ENCODE measurements at regions not wholly inside any gene's neighbourhood (a gene's known extent, or its start where the extent isn't known, plus 50 kb on each side); places are given as distances from the start of the nearest gene placed in this dataset.

DNA sequence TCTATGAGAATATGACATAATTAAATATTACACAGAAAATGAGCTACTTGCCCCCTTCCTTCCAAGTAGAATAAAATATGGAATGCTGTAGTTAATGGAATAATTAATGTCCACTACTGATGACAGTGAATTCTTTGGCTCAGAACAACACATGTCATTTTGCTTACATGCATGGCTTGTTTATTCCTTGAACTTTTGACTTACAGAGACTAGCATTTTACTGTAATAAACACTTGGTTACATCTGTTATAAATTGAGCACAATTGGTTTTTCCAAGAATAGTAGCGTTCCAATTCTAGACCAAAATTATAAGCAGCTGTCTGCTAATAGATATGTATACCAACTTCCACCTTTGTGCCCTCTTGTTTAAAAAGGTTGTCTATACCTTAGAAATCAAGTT lies 286.7 kb downstream of the OTUD1 start:
- 83% methylated on average over 1 of the region's 1 CpG; no CpG with 5 or more reads in 1 of the 2 experiments for WGBS, 2 experiments (ENCODE audit: extremely low coverage in 1 of 2, insufficient coverage in 1 of 2, insufficient read length in 1 of 2, insufficient replicate concordance in 2 of 2, low coverage in 1 of 2, low lambda C conversion rate in 2 of 2, missing lambda C conversion rate in 1 of 2)
- no peak overlapping the region for H3K4me3 ChIP-seq (ENCODE audit: extremely low read depth in 1 of 4, insufficient read depth in 2 of 4, low read depth in 3 of 4, low read length in 4 of 4)
- no peak overlapping the region for H2BK5ac ChIP-seq (ENCODE audit: low read depth, low read length)
- H3K27ac ChIP-seq (ENCODE audit: low read depth, low read length) = no peak overlapping the region
- H4K20me1 ChIP-seq (replicated peaks in 1 of 2; ENCODE audit: control insufficient read depth in 1 of 2, insufficient read depth in 2 of 2, low read length in 2 of 2) = no peaks in the 10 kb centered on the region
- H3K23me2 ChIP-seq (ENCODE audit: low read depth, low read length) = no peaks in the 10 kb centered on the region
- H2BK12ac ChIP-seq (ENCODE audit: low read depth, low read length) = no peak overlapping the region
- CTCF ChIA-PET (ENCODE audit: partially characterized antibody) = interaction anchor here (0.6 kb wide), 1 partner anchor 1829 kb away, joined by 3 read pairs; no protein-coding TSS in a partner anchor
- H3K4me1 ChIP-seq (replicated peaks in 1 of 4; ENCODE audit: control insufficient read depth in 3 of 4, insufficient read depth in 4 of 4, low read length in 3 of 4) = no peaks in the 10 kb centered on the region
- POLR2A ChIA-PET (ENCODE audit: partially characterized antibody) = no interaction called here
- no peak overlapping the region for H3K4ac ChIP-seq (replicated peaks; ENCODE audit: insufficient read length, low read depth, low read length)
- TF ChIP-seq TAF7 (optimal IDR thresholded peaks at IDR 0.05; ENCODE audit: borderline replicate concordance, low read depth, low read length) (no peak), CBX5 (IDR thresholded peaks at IDR 0.05; ENCODE audit: low read depth, low read length) (no peak), EGR1 (IDR thresholded peaks at IDR 0.05; ENCODE audit: borderline replicate concordance, low read depth, low read length) (no peak), PHF8 (conservative IDR thresholded peaks at IDR 0.05; ENCODE audit: low read depth, low read length) (no peak)
- TF ChIP-seq, protein P1, sequence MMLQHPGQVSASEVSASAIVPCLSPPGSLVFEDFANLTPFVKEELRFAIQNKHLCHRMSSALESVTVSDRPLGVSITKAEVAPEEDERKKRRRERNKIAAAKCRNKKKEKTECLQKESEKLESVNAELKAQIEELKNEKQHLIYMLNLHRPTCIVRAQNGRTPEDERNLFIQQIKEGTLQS (IDR thresholded peaks at IDR 0.05; ENCODE audit: insufficient read depth, low read depth, low read length) = no peak
- no peak overlapping the region for H3K56ac ChIP-seq (replicated peaks; ENCODE audit: insufficient read length, low read depth, low read length)
- H3K18ac ChIP-seq (ENCODE audit: extremely low read depth, low read length) = no peak overlapping the region
- no peak overlapping the region for H3K9ac ChIP-seq (replicated peaks in 1 of 4; ENCODE audit: extremely low read depth in 1 of 4, low read depth in 3 of 4, low read length in 3 of 4)
- H2AK5ac ChIP-seq (ENCODE audit: low read depth, low read length) = no peak overlapping the region
- no peak overlapping the region for H4K5ac ChIP-seq (ENCODE audit: insufficient read length, low read depth, low read length)
- H3K23ac ChIP-seq (ENCODE audit: insufficient read length) = no peak overlapping the region
- no peak overlapping the region for H4K91ac ChIP-seq (replicated peaks; ENCODE audit: insufficient read length, low read length)
- H2BK20ac ChIP-seq (ENCODE audit: low read length) = no peak overlapping the region
- H2AFZ ChIP-seq (ENCODE audit: low read length) = no peak overlapping the region
- no peak overlapping the region for H4K8ac ChIP-seq (ENCODE audit: extremely low read depth, insufficient read depth, low read length)
- DNase-seq (ENCODE audit: low read depth in 1 of 2, low spot score in 2 of 2) (no peak), FAIRE-seq (no peak)
- no peaks in the 10 kb centered on the region for H3K79me2 ChIP-seq (ENCODE audit: control insufficient read depth in 1 of 2, insufficient read depth in 2 of 2, low read length in 2 of 2)
- H3K27me3 ChIP-seq (replicated peaks in 1 of 4; ENCODE audit: control insufficient read depth in 3 of 4, extremely low read depth in 1 of 4, insufficient read depth in 3 of 4, low read length in 3 of 4) = no peaks in the 10 kb centered on the region
- no peak overlapping the region for H2BK120ac ChIP-seq (replicated peaks; ENCODE audit: low read depth, low read length)
- H3K9me3 ChIP-seq (ENCODE audit: insufficient read depth in 2 of 2, low read depth in 1 of 2, low read length in 1 of 2) = peaks cover 0 to 3% of the 10 kb centered on the region in 2 experiments; a peak in 1 of 4 replicates
- H2BK15ac ChIP-seq (ENCODE audit: low read length) = no peak overlapping the region
- H3K4me2 ChIP-seq (ENCODE audit: insufficient read depth in 1 of 2, low read depth in 2 of 2, low read length in 2 of 2) = no peak overlapping the region
- H3K36me3 ChIP-seq (ENCODE audit: control insufficient read depth in 2 of 4, insufficient read depth in 4 of 4, low read length in 3 of 4) = no peaks in the 10 kb centered on the region
- H3K14ac ChIP-seq (ENCODE audit: insufficient read length) = no peak overlapping the region
- H3K79me1 ChIP-seq (ENCODE audit: low read depth, low read length) = no peaks in the 10 kb centered on the region
